H1 (cell line): ENCODE measurements at regions not wholly inside any gene's neighbourhood (a gene's known extent, or its start where the extent isn't known, plus 50 kb on each side); places are given as distances from the start of the nearest gene placed in this dataset.

Experiments
- ATF3 ChIP-seq: IDR thresholded peaks from 2 replicates; pipeline ENCODE4 v1.6.1; 2011; ENCODE audit warnings: low read depth, mild to moderate bottlenecking, low read length; ENCODE audit not compliant: insufficient read depth
- BRCA1 ChIP-seq: IDR thresholded peaks from 2 replicates; pipeline ENCODE4 v1.6.1; 2012; ENCODE audit warnings: low read depth, low read length, improper control_type of control experiment
- CBX8 ChIP-seq: fragments of 300-800, 300-1000 bp; sonication (generic); IDR thresholded peaks from 2 replicates; pipeline ENCODE4 v1.7.1; 2016; ENCODE audit warnings: low read depth, low read length, borderline replicate concordance
- CHD7 ChIP-seq: fragments of 300-600 bp; sonication (generic); IDR thresholded peaks from 2 replicates; pipeline ENCODE4 v1.7.1; 2012; ENCODE audit warnings: low read length, moderate library complexity, mild to moderate bottlenecking, inconsistent platforms; ENCODE audit not compliant: insufficient replicate concordance
- HDAC2 ChIP-seq, 2 experiments: fragments of 300-600 bp in 1 of 2; sonication (generic) in 1 of 2; IDR thresholded peaks; 2 replicates each; pipeline ENCODE4 v1.6.1; 2011 to 2012; ENCODE audit warnings: low read depth in 2 of 2, low read length in 2 of 2, mild to moderate bottlenecking in 2 of 2, moderate library complexity in 2 of 2, borderline replicate concordance in 1 of 2, inconsistent platforms in 1 of 2
- JUND ChIP-seq: IDR thresholded peaks from 2 replicates; pipeline ENCODE4 v1.6.1; 2011; ENCODE audit warnings: mild to moderate bottlenecking, improper control_type of control experiment, low read length
- RFX5 ChIP-seq: IDR thresholded peaks from 2 replicates; pipeline ENCODE4 v1.6.1; 2011; ENCODE audit warnings: low read depth, low read length, improper control_type of control experiment, borderline replicate concordance

- TF ChIP-seq CHD7 (no peak), HDAC2 (IDR thresholded peaks at IDR 0.05; ENCODE audit: borderline replicate concordance in 1 of 2, low read depth in 2 of 2, low read length in 2 of 2) (no peak), BRCA1 (no peak), ATF3 (no peak), JUND (no peak), CBX8 (no peak), RFX5 (no peak)
- TF ChIP-seq, all 59 proteins: peak for 0
These were observed 62.2 kb downstream of the NCOR2 start (continued) for GRCh38 chr12:124505001-124505818.
